Mucosa of descending colon (tissue), 3 donors: ENCODE measurements at regions not wholly inside any gene's neighbourhood (a gene's known extent, or its start where the extent isn't known, plus 50 kb on each side); places are given as distances from the start of the nearest gene placed in this dataset.

ENCODE experiments used
- ATAC-seq: fragments of 200-7000 bp; cut with Tn5 transposase; one replicate; pipeline ENCODE4 v1.9.1; 2020; ENCODE audit warnings: mild to moderate bottlenecking, moderate library complexity
- DNase-seq, 3 donors: peaks; one replicate each; pipeline ENCODE4 v3.0.0-alpha.2; 2020
- H3K36me3 ChIP-seq: fragments of 200-600 bp; one replicate; pipeline ENCODE4 v1.8.0; 2021; ENCODE audit warnings: low read depth, mild to moderate bottlenecking
- H3K4me1 ChIP-seq: fragments of 200-600 bp; one replicate; pipeline ENCODE4 v1.8.0; 2021; ENCODE audit warnings: low read depth, mild to moderate bottlenecking
- H3K4me3 ChIP-seq: fragments of 200-600 bp; one replicate; pipeline ENCODE4 v1.8.0; 2021; ENCODE audit warnings: mild to moderate bottlenecking
- H3K9me3 ChIP-seq: fragments of 200-600 bp; one replicate; pipeline ENCODE4 v1.8.0; 2021; ENCODE audit warnings: mild to moderate bottlenecking
- CTCF ChIP-seq: fragments of 200-600 bp; IDR thresholded peaks from one replicate; pipeline ENCODE4 v1.8.0; 2022; ENCODE audit warnings: antibody characterized with exemption, mild to moderate bottlenecking
- intact Hi-C, 2 donors: fragments of 100-400 bp; cut with DNase I in 1 of 2; cut with micrococcal nuclease in 1 of 2; formaldehyde crosslinking; loops; one replicate each; pipeline versions ENCODE4 v1.11.0 to v1.11.1; 2022; cut with DNase I, micrococcal nuclease
- donor health status: DM: no; HTN: no; CAD: no; lungs with moderate emphysema.
- donor health status: DM: no; HTN: no; CAD: no.
- donor health status: DM: no; HTN: yes; CAD: no.

DNA sequence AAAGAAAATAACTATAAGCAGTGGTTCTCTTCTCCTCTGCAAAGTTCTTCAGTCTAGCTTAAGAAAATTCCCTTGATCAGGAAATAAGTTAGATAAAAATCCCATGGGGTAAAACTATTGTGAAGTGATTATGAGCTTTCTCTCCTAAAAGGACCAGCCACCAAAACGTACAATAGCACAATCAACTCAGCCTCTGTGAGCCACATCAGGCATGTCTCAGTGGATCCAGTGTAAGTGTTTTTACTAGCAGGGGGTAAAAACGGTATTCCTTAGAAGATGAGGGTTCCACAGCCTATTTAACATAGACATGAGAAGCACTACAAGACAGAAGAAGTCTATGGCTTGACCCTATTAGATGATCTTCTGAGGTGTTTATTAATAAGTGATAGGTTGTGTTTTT is 503.2 kb downstream of the PIK3C3 start:
- DNase-seq (no peak), ATAC-seq (no peak)
- no peak for TF ChIP-seq CTCF
- Histone ChIP-seq H3K9me3 (no peaks in the 10 kb centered on the region), H3K4me3 (no peak overlapping the region), H3K36me3 (no peaks in the 10 kb centered on the region), H3K4me1 (no peaks in the 10 kb centered on the region)
- intact Hi-C loops = no loop called here

- Histone ChIP-seq H3K9me3 (no peaks in the 10 kb centered on the region), H3K4me3 (no peak overlapping the region), H3K36me3 (no peaks in the 10 kb centered on the region), H3K4me1 (no peaks in the 10 kb centered on the region)
- no peak for ATAC-seq
- no peak for TF ChIP-seq CTCF
- intact Hi-C loops = no loop called here
- DNase-seq = no peak
These were observed 504.8 kb downstream of the PIK3C3 start for GRCh38 chr18:42459873-42460272.

DNA sequence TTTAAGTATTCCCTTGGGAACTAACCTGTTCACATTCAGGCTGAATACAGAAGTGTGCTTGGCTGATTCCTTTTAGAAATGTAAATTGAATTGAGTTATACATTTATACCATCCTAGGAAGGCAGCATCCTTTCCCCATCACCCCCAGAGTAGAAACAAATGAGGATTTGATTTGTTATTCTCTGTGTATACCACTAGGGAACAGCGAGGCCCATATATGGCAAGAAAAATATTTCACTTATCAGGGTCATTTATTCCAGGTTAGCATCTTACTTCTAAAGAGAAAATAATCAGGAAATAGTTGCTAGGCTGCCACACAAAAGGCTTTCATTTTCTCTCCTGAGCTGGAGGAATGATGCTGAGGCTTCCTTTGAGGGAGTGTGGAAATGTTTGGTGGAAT is 516.9 kb downstream of the PIK3C3 start:
- Histone ChIP-seq H3K4me1 (no peaks in the 10 kb centered on the region), H3K36me3 (no peaks in the 10 kb centered on the region), H3K4me3 (no peak overlapping the region), H3K9me3 (no peaks in the 10 kb centered on the region)
- DNase-seq (no peak), ATAC-seq (no peak)
- TF ChIP-seq CTCF = no peak
- intact Hi-C loops = no loop called here

- DNase-seq = no peak
- intact Hi-C loops = no loop called here
- Histone ChIP-seq H3K4me3 (no peak overlapping the region), H3K36me3 (no peaks in the 10 kb centered on the region), H3K4me1 (no peaks in the 10 kb centered on the region), H3K9me3 (no peaks in the 10 kb centered on the region)
- ATAC-seq = no peak
- TF ChIP-seq CTCF = no peak
These were observed 518.6 kb downstream of the PIK3C3 start for GRCh38 chr18:42473611-42474010.

- H3K4me3 ChIP-seq = no peak overlapping the region
- intact Hi-C loops = no loop called here
- DNase-seq = no peak
- no peak for ATAC-seq
- no peak for TF ChIP-seq CTCF
- no peaks in the 10 kb centered on the region for H3K9me3 ChIP-seq
- no peaks in the 10 kb centered on the region for H3K36me3 ChIP-seq
- H3K4me1 ChIP-seq = no peaks in the 10 kb centered on the region
These were observed 519.5 kb downstream of the PIK3C3 start for GRCh38 chr18:42474577-42474976.

DNA sequence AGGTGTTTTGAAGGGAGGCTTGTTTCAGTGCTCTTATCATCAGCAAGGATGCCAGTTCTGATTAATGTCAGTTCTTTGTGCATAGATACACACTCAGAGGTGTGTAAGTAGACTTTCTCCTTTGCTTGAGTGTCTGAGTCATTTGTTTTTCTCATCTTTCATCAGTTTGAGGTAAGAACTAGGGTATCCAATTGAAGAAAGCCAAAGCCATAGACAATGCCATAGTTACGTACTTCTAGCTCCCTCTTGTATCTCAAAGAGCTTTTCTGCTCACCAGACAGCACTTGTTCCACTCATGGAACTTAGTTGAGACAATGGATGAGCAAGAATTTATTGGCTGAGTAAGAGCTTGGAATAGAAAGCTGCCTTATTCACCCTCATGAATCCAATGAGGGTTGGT is 520.1 kb downstream of the PIK3C3 start:
- no peak overlapping the region for H3K4me3 ChIP-seq
- H3K4me1 ChIP-seq = no peaks in the 10 kb centered on the region
- intact Hi-C loops = no loop called here
- no peaks in the 10 kb centered on the region for H3K9me3 ChIP-seq
- no peaks in the 10 kb centered on the region for H3K36me3 ChIP-seq
- no peak for TF ChIP-seq CTCF
- ATAC-seq (no peak), DNase-seq (no peak)
